ENCODE measurements at regions not wholly inside any gene's neighbourhood (a gene's known extent, or its start where the extent isn't known, plus 50 kb on each side); places are given as distances from the start of the nearest gene placed in this dataset.
A peak's percentile ranks its signal among the peaks of the same experiment; 100 is the strongest.
"Not testable (repeated sequence)": the region's sequence is repeated elsewhere in the genome, so short reads cannot be mapped to it uniquely, and the experiment has no call there.

DNA sequence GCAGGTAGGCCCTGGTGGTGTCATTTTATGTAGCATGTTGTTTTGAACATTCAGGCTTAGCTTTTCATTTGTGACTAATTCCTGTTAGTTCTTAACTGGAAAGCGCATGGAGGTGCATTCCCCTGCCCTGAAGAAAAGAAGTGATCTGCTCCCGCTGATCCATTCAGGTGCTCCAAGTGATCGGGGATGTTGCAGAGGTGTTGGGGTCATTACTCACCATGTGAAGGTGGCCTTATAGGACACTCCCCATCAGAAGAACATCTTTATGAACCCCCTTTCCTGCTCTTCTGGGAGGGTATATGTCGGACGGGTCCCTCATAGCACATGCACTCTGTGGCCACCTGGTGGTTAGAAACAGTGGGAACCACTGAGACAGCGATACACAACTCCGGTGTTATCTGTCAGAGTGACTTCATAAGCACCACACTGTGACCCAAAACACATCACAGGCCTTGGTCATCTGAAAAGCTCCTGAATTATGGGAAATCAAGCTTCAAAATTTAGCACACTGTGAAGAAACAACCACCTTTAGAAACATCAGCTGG lies 172.5 kb upstream of the NOTCH2NLA start:
- DNase-seq, result not testable (repeated sequence)

DNA sequence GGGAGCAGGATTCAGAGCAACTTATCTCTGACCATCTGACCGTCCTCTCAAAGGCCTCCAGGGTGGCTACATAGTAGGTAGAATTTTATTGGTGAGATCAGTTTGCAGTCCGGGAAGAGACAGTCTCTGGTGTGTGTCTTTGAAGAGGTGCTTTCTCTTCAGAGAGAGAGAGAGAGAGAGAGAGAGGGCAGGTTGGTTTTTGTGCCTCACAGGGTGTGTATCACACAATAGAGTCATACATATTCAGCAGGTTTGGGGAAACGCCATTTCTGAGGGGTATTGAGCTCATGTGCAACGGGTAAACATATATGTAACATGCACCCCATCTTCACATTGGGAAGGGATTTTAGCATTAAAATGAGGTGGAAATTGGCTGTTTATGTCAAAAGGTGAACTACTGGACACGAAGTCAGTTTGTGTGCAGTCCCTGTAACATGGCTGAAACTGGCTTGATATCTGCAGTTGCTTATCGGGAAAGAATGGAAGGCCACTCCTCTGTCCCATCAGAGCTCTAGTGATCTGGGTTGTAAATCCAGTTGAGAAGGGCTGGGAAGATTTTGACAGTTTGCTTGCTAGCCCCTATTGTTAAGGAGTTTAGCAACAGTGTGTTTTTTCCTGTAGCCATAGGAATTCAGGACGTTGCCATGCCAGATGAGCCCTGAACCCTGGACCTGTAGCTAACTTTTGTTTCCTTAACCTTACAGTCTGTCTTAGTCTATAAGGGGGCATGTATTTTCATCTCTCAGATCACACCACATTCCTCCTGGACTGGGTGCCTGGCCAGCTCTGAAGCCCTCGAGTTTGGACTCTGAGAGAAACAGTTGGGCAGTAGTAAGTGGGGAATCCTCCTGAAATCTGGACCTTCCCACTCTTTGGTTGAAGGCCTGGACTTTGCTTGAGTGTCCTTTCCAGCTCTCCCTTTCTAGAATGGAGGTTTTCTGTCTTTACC lies 171.6 kb upstream of the NOTCH2NLA start:
- DNase-seq, result not testable (repeated sequence)

DNA sequence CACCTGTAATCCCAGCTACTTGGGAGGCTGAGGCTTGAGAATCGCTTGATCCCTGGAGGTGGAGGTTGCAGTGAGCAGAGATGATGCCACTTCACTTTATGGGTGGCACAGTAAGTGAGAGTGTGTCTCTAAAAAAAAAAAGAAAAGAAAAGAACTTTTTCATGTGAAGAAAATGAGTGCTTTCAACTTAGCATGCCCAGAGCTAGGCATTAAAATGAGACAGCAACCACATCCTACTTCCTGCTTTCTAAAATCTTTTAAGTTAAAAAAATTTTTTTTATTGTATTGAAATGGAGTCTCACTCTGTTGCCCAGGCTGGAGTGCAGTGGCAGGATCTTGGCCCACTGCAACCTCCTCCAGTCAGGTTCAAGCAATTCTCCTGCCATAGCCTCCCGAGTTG lies 170.4 kb upstream of the NOTCH2NLA start:
- not testable (repeated sequence) for DNase-seq

DNA sequence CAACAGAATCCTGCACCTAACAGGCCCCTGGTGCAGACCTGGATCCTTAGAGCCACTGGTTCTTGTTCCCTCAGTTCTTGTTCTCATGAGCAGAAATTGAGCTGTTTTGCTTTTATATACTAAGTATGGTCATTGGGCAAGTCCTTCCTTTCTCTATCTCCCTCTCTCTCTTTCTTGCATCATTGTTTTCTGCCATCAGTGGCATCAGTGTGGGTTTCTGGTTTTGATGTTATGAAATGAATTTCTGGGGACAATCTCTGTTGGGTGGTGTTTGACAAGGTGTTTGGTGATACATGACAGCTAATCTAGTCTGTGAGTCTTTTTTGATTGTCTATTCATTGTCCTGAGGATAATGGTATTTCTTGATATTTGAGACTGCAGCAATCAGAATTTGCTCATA lies 168.0 kb upstream of the NOTCH2NLA start:
- DNase-seq, result not testable (repeated sequence)

GRCh38 chr1:146396242-146396641 lies 167.4 kb upstream of the NOTCH2NLA start:
- DNase-seq, result not testable (repeated sequence)

GRCh38 chr1:146393796-146394195 lies 165.0 kb upstream of the NOTCH2NLA start:
- DNase-seq, result not testable (repeated sequence)

DNA sequence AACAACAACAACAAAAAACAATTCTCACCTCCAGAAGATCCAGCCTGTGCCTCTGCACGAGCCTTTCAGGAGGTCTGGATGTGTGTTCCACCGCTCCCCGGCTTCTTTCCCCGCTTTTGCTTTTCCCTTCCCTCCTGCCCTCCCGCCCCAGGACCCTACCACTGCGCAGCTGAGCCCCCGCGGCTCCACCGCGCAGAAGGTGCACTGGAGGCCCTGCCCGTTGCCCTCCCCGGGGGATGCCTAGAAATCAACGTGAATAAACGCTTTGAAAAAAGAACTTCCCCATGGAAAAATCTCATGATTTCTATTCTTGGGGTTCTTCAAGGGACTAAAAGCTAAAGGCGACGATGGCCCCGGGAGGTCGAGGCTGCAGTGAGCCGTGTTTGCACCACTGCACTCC lies 164.3 kb upstream of the NOTCH2NLA start:
- not testable (repeated sequence) for DNase-seq

DNA sequence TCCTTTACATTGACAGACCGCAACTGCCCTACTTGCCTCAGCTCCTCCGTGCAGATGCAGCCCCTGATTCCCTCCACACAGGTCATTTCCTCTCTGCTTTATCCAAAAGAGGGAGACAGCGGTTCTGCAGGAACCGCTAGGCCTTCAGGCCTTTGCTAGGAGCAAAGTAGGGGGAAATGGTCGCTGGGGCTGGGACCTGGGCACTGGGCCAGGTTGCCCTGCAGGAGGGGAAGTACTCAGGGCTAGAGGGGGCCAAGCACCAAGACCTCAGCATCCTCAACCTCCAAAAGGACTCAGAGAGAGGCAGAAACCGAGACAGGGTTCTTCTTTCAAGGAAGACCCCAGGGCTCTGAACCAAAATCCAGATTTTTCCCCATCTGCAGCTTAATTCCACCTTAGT lies 160.4 kb upstream of the NOTCH2NLA start:
- DNase-seq, result not testable (repeated sequence)

- peak; percentile 60 for DNase-seq
Observed at GRCh38 chr1:146387750-146388469, 159.1 kb upstream of the NOTCH2NLA start.

GRCh38 chr1:146386851-146387749 lies 158.3 kb upstream of the NOTCH2NLA start:
- peak; percentile 99 for DNase-seq

GRCh38 chr1:146381196-146381595 lies 152.4 kb upstream of the NOTCH2NLA start:
- DNase-seq, result not testable (repeated sequence)

DNA sequence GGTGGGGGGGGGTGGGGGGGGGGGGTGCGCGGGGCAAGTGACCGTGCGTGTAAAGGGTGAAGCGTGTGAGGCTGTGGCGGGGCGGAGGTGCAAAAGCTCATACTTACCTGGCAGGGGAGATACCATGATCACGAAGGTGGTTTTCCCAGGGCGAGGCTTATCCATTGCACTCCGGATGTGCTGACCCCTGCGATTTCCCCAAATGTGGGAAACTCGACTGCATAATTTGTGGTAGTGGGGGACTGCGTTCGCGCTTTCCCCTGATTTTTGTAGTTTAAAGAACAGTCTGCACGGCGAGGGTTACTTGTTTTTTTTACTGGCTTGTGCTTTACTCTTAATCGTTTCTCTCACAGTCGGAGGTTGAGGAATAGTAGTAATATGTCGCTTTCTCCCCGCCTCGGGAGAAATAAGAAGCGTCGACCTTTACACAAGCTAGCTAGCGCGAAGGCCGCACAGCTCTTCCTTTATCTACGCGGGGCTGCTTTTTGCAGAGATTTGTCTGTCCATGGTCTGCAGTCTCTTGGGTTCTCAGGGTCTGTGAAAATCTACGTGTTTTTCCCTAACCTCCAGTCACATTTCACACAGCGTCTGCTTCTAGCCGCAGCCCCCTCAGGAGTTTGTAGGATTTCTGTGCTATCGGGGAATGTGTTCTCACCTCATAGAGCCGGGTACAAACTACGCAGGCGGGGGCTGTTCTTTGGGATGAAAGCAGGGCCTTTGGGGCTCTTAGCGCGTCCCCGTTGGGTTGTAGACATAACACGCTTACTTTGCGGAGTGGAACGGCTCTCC lies 148.1 kb upstream of the NOTCH2NLA start:
- peak; percentile 100 for DNase-seq

DNA sequence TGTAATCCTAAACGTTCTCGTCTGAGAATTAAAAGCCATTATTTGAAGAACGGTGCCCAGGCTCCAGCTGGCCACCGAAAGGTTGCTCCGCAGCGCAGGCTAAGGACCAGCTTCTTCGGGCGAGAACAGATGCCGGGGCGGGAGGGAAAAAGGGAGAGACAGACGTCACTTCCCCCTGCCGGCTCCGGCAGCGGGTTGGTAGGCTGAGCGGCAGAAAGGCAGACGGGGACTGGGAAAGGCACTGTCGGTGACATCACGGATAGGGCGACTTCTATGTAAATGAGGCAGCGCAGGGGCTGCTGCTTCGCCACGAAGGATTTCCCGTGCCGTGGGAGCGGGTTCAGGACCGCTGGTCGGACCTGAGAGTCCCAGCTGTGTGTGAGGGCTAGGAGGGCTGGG lies 147.5 kb upstream of the NOTCH2NLA start:
- DNase-seq, result peak; percentile 84

DNA sequence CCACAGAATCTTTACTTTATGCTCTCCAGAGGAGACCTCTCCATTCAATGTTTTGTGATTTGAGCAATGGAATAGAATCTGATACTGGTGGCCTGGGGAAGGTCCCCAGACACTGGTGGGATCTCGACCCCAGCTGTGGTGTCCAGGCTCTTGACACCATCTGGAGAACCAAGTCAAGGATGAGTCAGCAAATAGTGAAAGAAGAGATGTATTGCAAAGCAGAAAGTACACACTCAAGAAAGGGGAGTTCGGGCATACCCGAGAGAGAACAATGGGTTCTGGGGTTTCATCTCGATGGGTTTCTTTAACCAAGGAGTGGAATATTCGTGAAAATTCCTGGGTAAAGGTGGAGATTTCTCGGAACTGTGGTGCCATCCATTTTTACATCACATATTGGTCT lies 146.3 kb upstream of the NOTCH2NLA start:
- not testable (repeated sequence) for DNase-seq

DNA sequence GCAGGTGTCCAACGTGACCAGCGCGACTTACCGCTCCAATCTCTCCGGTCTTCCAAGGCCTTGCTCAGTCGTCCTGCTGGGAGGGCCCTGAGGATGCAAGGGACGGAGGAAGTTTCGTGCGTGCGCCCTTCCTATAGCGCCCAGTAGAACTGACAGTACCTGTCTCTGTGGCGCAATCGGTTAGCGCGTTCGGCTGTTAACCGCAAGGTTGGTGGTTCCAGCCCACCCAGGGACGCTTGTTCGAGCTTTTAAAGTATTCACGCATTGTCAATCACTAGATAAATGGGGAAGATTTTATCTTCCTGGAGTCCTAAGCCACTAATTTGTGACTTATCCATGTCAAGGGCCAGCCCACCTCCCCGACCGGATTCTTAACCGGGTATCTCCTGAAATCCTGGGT lies 141.1 kb upstream of the NOTCH2NLA start:
- DNase-seq, result not testable (repeated sequence)

GRCh38 chr1:146355373-146355772 lies 126.6 kb upstream of the NOTCH2NLA start:
- not testable (repeated sequence) for DNase-seq

- DNase-seq, result not testable (repeated sequence)
Observed at GRCh38 chr1:146326863-146327262, 98.0 kb upstream of the NOTCH2NLA start.

GRCh38 chr1:146324463-146324862 lies 95.6 kb upstream of the NOTCH2NLA start:
- not testable (repeated sequence) for DNase-seq

GRCh38 chr1:146323302-146323701 lies 94.5 kb upstream of the NOTCH2NLA start:
- not testable (repeated sequence) for DNase-seq

DNA sequence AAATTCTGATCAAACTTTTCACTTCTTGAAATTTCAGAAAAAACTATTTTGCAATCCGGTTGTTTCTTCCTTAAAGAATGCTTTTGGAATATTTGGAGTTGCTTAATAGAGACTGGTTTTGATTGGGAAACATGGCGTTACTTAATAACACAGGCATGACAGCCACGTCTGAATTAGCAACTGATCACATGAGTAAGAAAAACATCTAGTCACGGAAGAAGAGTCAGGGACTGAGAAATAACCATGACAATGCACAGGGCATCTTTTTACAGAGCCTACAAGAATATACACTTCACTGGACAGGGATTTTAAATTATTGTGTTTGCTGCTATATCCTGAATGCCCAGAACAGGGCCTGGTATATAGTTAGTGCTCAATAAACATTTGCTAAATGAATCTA lies 94.1 kb upstream of the NOTCH2NLA start:
- not testable (repeated sequence) for DNase-seq

- DNase-seq, result not testable (repeated sequence)
Observed at GRCh38 chr1:146318715-146319114, 89.9 kb upstream of the NOTCH2NLA start.

Measured in MV-4-11 (cell line).